ENCODE measurements at regions not wholly inside any gene's neighbourhood (a gene's known extent, or its start where the extent isn't known, plus 50 kb on each side); places are given as distances from the start of the nearest gene placed in this dataset.

GRCh38 chr14:100392356-100392755 is 69.2 kb downstream of the SLC25A47 start:
- ChIA-PET CTCF (no interaction called here), POLR2A (ENCODE audit: low non-redundant PET) (no interaction called here)
- no peak for DNase-seq (ENCODE audit: low spot score)

GRCh38 chr14:100393362-100393761 is 70.2 kb downstream of the SLC25A47 start:
- ChIA-PET POLR2A (ENCODE audit: low non-redundant PET) (no interaction called here), CTCF (interaction anchor here (0.9 to 1.1 kb wide), 2 partner anchors 10 to 252 kb away, joined by 4 read pairs; no protein-coding TSS in a partner anchor)
- DNase-seq (ENCODE audit: low spot score): no peak
- H3K27ac ChIP-seq: no peak overlapping the region
- TF ChIP-seq CTCF (conservative IDR thresholded peaks at IDR 0.05; ENCODE audit: low read depth): no peak

More at GRCh38 chr14:100392356-100392755, 69.2 kb downstream of the SLC25A47 start:
- TF ChIP-seq CTCF (conservative IDR thresholded peaks at IDR 0.05; ENCODE audit: low read depth): no peak
- H3K27ac ChIP-seq: no peak overlapping the region

- ChIA-PET POLR2A (ENCODE audit: low non-redundant PET) (no interaction called here), CTCF (interaction anchor here (0.6 to 1.1 kb wide), 3 partner anchors 10 to 252 kb away, joined by 4 to 5 read pairs (median 4); no protein-coding TSS in a partner anchor)
- H3K27ac ChIP-seq: no peak overlapping the region
- DNase-seq (ENCODE audit: low spot score): no peak
- TF ChIP-seq CTCF (conservative IDR thresholded peaks at IDR 0.05; ENCODE audit: low read depth): no peak
Observed at GRCh38 chr14:100393906-100394732, 71.0 kb downstream of the SLC25A47 start.

- no peak for DNase-seq (ENCODE audit: low spot score)
- ChIA-PET CTCF (interaction anchor here (0.6 to 1.7 kb wide), 4 partner anchors 10 to 1047 kb away, joined by 3 to 13 read pairs (median 4); no protein-coding TSS in a partner anchor), POLR2A (ENCODE audit: low non-redundant PET) (no interaction called here)
- no peak overlapping the region for H3K27ac ChIP-seq
- TF ChIP-seq CTCF (conservative IDR thresholded peaks at IDR 0.05; ENCODE audit: low read depth): no peak
Observed at GRCh38 chr14:100394886-100395672, 71.9 kb downstream of the SLC25A47 start.

GRCh38 chr14:100396266-100396795 is 73.2 kb downstream of the SLC25A47 start:
- no peak for TF ChIP-seq CTCF (conservative IDR thresholded peaks at IDR 0.05; ENCODE audit: low read depth)
- DNase-seq (ENCODE audit: low spot score): no peak
- ChIA-PET POLR2A (ENCODE audit: low non-redundant PET) (interaction anchor here (0.6 kb wide), 1 partner anchor 25 kb away, joined by 3 read pairs; no protein-coding TSS in a partner anchor), CTCF (interaction anchor here (0.6 to 1.7 kb wide), 5 partner anchors 9 to 505 kb away, joined by 3 to 13 read pairs (median 5); no protein-coding TSS in a partner anchor)
- peak overlapping the region; percentile 19; the same call in 1 of the 2 replicates for H3K27ac ChIP-seq

- no peak for DNase-seq (ENCODE audit: low spot score)
- no peak for TF ChIP-seq CTCF (conservative IDR thresholded peaks at IDR 0.05; ENCODE audit: low read depth)
- ChIA-PET POLR2A (ENCODE audit: low non-redundant PET) (no interaction called here), CTCF (no interaction called here)
- H3K27ac ChIP-seq: peak overlapping the region; percentile 19; the same call in 1 of the 2 replicates
Observed at GRCh38 chr14:100397005-100397404, 73.9 kb downstream of the SLC25A47 start.

Data from RWPE1 (cell line).